HL-60/S4 treated with phorbol 12-myristate 13-acetate at 8.2 ng/mL for 4 days and 3 days (cell line): ENCODE measurements at regions not wholly inside any gene's neighbourhood (a gene's known extent, or its start where the extent isn't known, plus 50 kb on each side); places are given as distances from the start of the nearest gene placed in this dataset.

Source experiments
- in situ Hi-C: fragments of 300-500 bp; cut with MboI; formaldehyde crosslinking; loops from 2 replicates; pipeline ENCODE4 v1.15.0; 2022; ENCODE audit warnings: low sequenced_read_pairs

DNA sequence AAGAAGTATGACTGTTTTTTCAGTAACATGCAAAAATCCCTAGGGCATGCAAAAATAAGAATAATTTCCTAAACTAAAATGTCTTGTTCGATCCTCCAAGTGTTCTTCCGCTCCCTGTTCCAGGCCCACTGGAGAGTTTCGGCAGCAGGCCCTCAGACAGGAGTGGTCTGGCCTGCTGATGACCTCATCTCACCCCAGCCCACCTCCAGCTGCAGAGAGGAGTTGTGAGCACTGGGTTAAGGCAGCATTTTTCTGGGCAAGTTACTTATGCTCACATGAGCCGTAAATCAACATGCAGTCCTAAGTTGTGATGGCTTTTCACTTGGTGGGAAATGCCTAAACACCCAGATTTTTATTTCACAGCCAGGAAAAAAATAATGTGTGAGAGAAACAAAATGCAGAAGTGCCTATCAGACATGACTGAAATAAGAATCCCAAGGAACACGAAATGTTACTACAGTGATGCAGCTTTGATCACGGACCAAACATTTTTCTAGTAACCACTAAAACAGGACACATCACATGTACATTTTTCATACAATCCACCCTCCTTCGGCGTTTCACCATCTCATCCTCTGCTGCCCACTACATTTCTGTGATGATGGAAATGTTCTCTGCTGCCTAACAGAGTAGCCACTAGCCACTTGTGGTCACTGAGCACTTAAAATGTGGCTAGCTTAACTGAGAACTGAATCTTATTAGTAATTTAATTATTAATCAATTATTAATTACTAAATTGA, 153.3 kb upstream of the TBL1X start:
- in situ Hi-C loops = no loop called here

DNA sequence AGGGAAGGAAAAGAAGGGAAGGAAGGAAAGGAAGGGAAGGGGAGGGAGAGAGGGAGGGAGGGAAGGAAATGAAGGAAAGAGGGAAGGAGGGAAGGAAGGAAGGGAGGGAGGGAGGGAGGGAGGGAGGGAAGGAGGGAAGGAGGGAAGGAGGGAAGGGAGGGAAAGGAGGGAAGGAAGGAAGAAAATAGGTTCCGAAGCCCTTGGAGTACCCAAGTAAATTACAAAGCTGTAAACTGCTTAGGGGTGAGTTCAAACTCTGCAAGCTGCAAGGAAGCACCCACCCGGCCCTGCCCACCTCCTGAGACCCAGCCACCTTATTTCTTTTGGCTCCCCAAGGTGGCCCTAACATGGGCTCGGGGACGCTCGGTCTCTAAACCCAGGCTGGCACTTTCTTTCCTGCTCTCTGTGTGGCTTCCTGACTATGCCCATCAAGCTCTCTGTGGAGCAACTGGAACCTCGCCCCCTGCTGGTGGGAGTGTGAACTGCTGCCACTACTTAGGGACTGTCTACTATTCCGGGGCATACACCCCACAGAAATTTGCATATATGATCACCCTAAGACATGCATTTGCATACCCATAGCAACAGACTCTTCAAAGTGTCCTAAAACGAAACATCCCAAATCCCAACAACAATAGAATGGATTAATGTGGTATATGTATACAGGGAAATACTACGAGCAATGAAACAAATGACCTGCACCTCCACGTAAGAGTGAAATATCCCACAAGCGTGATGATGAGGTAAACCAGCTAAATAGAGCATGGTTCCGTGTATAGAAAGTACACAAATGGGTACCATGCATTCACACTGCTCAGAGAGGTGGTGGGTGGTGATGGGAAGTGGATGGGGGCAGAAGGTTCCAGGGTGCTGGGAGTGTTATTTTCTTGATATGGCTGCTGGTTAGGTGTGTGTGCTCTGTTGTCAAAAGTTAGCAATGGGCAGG, 151.7 kb upstream of the TBL1X start:
- in situ Hi-C loops = no loop called here

DNA sequence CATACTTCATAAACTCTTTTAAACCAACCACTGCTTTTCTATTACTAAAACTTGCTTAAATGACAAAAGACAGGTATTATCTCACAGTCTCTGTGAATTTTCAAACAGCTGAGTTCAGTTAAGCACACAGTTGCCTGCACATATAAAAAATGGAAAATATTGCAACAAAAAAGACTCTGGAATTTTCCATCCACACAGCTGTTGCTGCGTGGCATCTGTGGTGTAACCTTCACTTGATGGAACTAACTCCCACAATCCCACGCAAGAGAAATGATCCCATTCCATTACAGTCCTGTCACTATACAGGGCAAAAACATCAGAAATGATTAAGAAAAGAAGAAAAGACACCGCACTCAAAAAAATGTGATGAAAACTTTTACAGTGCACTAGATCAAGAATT, 149.8 kb upstream of the TBL1X start:
- in situ Hi-C loops = no loop called here

DNA sequence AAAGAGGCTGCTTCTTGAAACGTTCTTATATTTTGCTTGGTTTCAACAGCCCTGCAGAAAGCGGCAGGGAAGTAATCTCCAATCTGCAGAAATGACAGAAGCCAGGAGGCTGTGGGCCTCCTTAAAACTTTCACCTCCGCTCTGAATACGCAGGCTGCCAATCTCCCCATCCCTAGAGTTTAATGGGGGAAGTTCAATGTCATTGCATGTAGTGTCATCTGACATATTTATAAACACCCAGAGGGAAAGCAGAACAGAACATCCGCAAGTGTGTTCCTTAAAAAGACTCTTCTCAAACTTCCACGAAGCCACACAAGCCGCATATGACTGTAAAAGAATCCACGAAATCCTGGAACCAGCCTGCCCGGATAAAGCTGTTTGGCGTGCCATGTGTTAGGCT, 148.8 kb upstream of the TBL1X start:
- in situ Hi-C loops = no loop called here

DNA sequence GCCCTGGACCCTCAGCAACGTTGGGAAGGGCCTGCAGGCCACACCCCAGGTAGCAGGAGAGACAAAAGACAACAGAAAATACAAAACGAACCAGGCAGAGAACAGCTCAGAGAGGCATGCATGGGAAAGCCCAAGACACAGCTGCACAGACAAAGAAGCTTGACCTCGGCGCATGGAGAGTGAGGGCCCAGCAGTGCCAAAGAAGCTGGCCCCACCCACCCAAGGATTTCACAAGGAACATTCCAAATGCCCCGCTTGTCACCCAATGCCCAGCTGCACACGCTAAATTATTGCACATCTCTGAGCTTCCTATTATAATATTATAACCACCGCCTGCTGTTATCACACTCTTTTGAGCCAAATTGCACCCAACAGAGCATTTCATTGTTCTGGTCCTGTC, 147.7 kb upstream of the TBL1X start:
- in situ Hi-C loops = no loop called here

DNA sequence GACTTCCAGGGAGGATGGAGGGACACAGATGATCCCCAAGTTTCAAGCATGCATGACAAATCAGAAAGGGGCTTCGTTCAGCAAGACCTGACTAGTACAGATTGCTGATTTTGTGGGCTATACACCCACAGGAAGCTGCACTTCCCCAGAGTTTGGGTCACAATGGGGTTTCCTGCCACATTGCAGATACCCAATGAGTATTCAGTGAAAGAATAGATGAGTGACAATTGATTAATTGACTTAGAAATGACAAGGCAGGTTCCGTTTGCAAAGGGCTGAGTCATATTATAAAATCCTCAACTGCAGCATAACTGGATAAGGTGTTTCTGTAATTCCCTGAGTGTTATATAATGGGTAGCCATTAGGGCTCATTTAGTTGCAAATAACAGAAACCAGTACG, 146.6 kb upstream of the TBL1X start:
- in situ Hi-C loops = no loop called here

DNA sequence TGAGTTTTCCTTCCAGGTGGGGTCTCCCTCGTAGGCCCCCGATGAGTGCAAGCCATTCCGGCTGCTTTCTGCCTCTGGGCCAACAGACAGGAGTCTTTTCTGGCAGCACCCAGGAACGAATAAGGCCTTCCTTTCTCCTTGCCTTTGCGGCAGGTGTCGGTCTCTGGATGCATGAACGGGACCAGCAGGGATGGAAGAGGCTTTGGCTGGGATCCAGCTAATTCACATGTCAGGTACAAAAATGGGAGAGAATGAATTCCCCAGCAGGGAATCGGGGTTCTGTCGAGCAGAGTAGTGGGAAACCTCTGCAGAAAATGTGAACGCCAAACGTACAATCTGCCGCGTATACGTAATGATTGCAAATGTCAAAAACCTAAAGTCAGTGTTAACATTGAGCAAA, 146.1 kb upstream of the TBL1X start:
- in situ Hi-C loops = no loop called here

DNA sequence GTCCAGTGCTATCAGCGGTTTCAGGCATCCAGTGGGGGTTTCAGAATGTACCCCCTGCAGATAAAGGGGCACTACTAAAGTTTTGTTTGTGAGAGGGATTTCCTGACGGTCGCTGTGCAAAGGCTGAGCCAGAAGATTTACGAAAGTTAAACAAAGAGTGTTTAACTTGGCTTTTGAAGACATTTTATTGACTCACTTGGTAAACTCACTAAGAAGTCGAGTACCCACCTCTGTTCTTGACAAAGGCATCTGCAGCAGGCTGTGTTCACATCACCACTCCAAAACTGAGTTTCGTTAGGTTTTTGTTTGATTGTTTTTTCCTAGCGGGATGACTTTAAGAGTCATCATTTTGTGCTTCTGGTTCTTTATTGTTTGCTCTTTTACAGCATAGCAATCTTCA, 143.9 kb upstream of the TBL1X start:
- in situ Hi-C loops = no loop called here

DNA sequence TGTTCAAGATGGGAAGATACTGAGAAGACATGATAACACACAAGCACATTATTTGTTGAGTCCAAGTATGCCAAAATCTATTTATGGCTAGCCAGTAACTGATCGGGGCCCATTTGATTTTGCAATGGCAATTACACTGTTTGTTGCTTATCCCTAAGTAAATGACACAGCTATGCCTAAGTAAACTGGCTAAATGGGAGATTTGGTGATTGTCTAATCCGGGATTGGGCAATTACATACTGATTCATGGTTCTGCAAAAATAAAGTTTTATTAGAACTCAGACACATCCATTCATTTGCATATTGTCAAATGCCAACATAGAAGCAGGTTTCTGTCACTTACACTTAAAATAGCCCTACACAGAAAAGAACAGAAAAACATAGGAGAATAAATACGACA, 140.2 kb upstream of the TBL1X start:
- in situ Hi-C loops = loop anchor here (25.0 kb wide), 1 partner anchor 138 kb away; the partner anchor contains the start of gene TBL1X

DNA sequence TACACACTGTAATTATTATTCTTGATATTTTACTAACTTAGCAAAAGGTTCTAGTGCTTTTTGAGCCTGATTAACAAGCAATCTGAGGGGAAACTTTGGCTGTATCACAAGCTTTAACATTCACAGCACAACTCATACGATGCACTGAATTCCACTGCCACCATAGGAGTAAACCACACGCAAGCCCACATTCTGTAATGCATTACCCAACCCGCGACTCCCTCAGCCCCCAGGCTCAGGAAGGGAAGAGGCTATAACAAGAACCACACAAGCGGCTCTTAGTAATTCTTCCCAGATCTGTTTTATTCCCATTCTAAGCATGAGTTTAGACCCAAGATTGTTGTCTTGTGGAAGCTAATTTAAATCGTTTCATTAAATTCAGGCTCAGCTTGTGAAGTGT, 138.5 kb upstream of the TBL1X start:
- in situ Hi-C loops = loop anchor here (25.0 kb wide), 1 partner anchor 136 kb away; the partner anchor contains the start of gene TBL1X

DNA sequence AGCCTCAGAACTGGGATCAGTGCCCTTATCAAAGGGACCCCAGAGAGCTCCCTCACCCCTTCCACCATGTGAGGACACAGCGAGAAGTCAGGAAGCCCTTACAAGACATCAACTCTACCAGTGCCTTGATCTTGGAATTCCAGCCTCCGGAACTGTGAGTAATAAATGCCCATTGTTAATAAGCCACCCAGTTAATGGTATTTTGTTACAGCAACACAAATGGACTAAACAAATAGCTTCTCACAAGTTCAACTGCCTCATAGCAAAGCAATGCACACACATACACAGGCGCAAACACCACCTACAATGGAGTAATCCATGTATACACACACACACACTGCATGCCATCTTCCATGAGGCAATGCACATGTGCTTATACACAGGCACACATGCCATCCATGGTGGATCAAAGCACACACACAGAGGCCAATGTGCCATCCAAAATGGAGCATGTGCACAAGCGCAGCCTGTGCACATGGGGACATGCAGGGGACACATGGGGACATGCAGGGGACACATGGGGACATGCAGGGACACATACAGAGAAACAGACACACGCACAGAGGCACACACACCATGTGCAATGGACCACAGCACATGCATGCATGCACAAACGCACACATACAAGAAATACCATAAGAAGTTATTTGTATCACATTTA, 137.6 kb upstream of the TBL1X start:
- in situ Hi-C loops = loop anchor here (25.0 kb wide), 1 partner anchor 135 kb away; the partner anchor contains the start of gene TBL1X

DNA sequence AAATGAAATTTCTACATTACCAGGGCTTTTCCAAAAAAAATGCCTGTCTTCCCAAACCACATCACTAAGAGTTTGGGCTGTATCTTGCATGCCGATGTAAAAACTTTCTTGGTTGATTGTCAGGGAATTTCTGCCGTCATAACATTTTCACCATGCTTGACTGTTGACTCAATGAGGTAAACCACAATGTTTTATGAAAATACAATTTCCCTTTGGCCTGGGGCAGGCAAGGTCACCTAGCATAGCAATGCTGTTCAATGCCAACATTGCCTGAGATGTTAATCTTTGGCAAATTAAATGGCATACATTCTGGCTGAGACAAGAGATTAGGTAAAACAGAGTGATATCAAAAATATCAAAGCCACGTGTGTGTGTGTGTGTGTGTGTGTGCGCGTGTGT, 137.1 kb upstream of the TBL1X start:
- in situ Hi-C loops = loop anchor here (25.0 kb wide), 1 partner anchor 135 kb away; the partner anchor contains the start of gene TBL1X

DNA sequence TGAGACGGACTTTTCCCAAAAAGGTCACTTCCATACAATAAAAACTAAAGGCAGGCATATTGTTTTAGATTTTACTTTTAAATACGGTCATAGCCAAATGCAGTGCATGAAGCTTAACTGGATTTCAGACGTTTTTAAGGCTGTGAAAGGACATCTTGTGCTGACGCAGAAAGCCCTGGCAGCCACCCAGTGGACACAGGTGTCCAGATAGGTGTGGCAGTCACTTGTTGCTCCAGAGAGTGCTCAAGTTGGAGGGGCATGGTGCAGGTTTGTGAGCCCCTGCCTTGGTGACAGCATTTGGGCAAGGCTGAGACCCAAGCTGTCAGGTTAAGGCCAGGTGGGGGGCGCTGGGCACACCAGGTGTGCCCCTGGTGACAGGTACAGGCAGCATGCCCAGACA, 135.8 kb upstream of the TBL1X start:
- in situ Hi-C loops = loop anchor here (25.0 kb wide), 1 partner anchor 133 kb away; the partner anchor contains the start of gene TBL1X

DNA sequence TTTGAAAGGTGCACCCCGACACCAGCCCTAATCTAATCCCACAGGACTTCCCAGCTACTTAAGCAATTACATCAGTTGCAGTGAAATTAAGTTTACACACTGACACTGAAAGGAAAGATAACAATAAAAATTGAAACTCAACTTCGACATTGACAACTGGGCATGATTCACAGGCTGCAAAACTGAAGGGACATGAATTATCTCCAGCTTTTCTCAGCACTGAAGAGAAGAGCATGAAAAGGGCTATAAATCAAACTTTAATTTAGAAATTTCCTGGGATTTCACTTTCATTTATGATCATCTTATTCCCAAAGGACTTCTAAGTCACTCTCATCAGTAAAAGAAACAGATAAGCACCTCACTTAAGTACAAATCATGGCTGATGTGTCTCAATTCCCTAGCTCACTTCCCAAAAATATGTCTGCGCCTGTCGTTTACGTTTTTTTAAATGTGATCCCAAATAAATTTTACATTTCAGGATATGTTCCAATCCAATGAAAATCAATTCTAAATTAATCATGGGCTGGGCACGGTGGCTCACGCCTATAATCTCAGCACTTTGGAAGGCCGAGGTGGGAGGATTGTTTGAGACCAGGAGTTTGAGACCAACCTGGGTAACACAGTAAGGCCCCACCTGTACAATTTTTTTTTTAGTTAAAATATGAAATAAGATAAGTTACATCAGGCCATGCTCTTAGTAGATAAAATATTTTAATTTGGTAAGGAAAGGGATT, 134.4 kb upstream of the TBL1X start:
- in situ Hi-C loops = loop anchor here (25.0 kb wide), 1 partner anchor 132 kb away; the partner anchor contains the start of gene TBL1X

DNA sequence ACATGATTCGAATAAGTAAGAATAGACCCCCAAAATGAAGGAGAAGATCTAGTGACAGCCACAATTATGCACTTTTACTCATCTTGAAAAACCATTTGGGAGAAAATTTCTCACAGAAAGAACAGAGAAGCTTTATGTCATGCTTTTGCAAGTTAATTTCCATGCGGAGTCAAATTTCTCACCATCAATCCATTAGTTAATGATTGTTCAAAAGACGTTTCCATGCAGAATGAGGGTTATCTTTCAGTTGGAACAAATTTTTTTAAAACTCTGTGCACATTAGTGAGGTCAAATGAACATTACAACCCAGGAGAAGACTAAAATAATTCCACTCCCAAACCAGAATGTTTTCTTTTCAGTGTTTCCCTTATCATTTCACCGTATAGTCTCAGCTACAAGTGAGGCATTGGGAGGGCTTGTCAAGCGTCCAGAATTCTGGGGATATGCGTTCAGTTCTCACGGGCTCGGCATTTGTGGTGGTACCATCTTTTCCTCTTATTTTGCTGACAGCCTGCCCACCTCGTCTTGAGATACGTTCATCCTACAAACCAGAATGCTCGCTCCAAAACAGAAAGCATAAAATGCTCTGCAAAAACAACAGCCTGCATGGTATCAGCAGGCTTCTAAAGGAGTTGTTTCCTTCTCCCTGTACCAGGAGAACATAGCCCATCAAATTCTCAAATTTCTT, 130.8 kb upstream of the TBL1X start:
- in situ Hi-C loops = loop anchor here (25.0 kb wide), 1 partner anchor 128 kb away; the partner anchor contains the start of gene TBL1X

DNA sequence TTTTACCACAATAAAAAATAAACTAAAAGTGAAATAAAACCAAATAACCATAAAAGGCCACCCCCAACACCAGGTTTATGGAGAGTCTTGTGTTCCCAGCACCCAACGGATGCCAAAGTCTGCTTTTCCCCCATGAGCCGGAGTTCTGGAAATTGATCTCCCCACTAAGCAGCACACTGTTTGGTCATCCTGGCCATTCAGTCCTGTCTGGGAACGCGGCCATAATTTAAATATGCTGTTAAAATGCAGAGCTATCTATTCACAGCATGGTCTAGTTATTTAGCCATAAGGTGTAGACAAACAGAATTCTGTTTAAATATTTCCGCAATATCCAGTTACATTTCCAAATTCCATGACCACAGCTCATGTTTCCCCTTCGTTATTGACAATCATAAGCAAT, 129.6 kb upstream of the TBL1X start:
- in situ Hi-C loops = loop anchor here (25.0 kb wide), 1 partner anchor 127 kb away; the partner anchor contains the start of gene TBL1X

DNA sequence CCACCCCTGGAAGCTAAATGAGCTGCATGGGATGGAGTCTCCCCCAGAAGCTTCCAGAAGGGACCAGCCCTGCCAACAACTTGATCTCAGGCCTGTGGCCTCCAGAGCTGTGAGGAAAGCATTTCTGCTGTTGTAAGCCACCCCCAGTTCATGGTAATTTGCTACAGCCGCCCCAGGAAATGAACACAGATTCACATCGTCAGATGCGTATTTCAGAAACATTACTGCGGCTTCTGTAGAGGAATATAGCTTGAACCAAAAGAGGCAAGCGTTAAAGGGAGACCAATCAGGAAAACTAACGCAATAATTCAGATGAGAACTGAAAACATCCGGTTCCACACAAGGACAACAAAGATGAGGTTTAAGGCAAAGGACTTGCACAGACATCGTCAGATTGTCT, 128.4 kb upstream of the TBL1X start:
- in situ Hi-C loops = loop anchor here (25.0 kb wide), 1 partner anchor 126 kb away; the partner anchor contains the start of gene TBL1X

DNA sequence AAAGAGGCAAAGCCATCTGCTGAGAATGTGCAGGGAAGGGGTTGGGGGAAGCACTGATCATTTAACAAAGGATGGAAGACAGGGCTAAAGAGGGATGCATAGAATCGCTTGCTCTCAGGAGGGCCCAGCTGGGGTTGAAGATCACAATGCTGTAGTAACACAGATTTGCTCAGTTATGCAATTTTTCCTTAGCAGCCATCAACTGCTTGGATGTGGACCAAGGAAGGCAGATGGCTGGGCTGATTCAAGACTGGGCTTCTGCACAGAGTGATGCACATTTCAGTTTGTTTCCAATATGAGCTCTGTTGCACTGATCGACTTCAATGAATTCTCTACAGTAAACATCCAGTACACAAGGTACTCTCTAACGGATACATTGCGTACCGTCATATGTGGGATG, 127.8 kb upstream of the TBL1X start:
- in situ Hi-C loops = loop anchor here (25.0 kb wide), 1 partner anchor 125 kb away; the partner anchor contains the start of gene TBL1X

DNA sequence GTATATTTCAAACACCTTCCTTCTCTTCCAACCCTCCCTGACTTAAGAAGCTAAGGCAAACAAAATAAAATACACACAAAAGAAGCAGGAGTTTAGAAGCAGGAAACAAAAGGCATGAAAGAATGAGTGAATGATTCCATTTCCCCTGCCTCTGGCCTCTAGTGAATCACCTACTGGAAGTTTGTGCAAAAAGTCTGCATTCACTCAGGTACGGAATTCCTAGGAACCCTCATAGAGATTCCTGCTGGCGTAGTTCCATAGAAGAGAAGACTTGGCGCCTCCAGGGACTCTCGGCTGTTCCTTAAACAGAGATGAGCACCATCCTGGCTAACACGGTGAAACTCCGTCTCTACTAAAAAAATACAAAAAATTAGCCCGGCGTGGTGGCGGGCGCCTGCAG, 125.9 kb upstream of the TBL1X start:
- in situ Hi-C loops = loop anchor here (25.0 kb wide), 1 partner anchor 123 kb away; the partner anchor contains the start of gene TBL1X
